Activated CD4-positive, alpha-beta T cell treated with anti-CD3 and anti-CD28 coated beads, Interleukin-10, Interleukin-2, amounts not matched to agents 100 ng/mL and 50 ng/mL, durations not matched to agents 16 hours and 8 hours (primary cell): ENCODE measurements at regions not wholly inside any gene's neighbourhood (a gene's known extent, or its start where the extent isn't known, plus 50 kb on each side); places are given as distances from the start of the nearest gene placed in this dataset.

Experiments
- DNase-seq: peaks from one replicate; pipeline ENCODE4 v3.0.0-alpha.2; 2020

DNA sequence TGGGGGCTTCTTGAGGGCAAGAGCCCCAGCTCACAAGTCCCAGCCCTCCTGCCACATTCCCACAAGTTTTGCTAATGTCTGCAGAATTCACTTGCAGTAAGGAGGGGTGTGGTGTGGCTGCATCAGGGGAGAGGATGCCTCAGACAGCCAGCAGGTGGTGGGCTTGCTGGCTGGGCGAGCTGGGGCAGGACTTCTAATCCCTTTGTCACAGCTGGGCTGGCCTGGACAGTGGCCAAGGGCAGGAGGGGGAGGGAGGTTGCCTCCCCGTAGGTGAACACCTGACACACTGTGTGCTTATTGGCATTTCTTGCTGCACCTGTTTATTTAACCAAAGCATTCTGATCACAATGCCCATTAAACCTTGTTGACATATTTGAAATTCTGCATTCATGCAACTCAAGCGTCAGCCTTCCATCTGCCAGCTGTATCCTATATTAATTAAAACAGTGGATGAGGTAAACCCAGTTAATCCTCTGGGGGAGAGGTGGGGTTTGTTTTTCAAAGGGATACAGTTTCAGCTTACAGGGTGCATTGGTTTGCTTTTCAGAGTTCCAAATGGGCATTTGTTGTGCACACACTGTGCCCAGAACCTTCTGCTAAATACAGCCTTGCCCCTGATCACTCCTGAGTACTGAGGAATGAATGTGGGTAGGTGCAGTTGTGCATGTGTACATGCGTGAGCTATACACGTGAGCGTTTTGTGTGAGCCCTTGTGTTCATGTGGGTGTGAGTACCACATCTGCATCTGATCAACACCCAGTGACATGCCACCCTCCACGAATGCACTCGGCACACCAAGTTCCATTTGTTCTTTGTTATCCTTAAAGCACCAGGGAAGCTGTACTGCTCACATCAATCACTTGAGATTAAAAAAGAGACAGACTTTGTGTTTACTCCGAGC is 268.7 kb downstream of the XXYLT1 start:
- peak; percentile 20 for DNase-seq

DNA sequence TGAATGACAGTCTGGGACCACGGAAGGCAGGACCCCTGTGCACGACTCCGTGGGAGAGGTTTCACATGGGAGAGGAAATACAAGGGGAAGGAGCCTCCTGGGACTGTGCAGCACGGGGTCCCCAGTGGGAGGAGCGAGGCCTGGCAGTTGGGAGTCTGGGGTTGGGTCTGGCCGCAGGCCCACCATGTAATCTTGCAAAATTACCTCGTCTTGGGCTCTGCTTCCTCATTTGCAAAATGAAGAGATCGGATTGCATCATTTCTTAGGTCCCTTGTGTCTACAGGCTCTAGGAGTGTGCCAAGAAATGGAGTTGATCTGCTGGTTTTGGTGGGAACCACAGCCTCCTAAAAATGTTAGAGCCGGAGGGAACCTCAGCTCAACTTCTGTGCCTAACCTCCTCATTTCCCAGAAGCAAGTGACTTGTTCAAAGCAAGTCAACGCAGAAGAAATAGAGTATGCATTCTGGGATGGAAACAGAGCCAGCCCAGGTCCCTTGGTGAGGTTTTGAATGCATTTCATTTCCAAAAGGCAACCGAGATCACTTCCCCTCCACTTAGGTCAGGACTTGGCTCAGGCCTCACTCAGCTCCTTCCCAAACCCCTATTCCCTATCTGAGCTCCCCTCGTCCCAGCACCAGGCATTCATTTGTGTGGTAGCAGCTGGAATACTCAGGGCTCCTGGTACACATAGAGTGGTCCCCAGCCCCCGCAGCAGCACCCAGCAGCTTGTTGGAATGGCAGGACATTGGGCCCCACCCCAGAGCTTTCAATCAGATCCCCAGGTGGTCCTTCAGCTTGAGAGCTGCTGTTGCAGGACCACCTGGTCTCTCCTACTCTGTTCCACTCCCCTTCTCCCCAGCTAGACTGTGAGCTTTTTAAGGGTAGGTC is 267.7 kb downstream of the XXYLT1 start:
- DNase-seq: no peak

DNA sequence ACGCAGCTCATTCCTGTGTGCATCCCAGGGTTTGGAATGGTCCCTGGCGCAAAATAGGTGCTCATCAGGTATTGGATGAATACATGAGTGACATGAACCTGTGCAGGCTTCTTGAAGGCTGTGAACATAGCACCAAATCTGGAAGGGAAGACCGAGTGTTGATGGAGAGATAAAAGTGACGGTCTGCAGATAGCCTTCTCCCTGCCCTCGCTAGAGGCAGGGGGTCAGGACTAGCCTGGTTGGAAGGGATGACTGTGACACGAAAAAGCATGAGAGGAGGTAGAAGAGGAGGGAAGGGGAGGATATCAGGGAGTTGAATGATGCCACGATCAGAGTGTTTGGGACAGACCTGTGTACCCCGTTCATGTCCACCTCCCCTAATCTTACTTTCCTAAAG is 267.1 kb downstream of the XXYLT1 start:
- no peak for DNase-seq

DNA sequence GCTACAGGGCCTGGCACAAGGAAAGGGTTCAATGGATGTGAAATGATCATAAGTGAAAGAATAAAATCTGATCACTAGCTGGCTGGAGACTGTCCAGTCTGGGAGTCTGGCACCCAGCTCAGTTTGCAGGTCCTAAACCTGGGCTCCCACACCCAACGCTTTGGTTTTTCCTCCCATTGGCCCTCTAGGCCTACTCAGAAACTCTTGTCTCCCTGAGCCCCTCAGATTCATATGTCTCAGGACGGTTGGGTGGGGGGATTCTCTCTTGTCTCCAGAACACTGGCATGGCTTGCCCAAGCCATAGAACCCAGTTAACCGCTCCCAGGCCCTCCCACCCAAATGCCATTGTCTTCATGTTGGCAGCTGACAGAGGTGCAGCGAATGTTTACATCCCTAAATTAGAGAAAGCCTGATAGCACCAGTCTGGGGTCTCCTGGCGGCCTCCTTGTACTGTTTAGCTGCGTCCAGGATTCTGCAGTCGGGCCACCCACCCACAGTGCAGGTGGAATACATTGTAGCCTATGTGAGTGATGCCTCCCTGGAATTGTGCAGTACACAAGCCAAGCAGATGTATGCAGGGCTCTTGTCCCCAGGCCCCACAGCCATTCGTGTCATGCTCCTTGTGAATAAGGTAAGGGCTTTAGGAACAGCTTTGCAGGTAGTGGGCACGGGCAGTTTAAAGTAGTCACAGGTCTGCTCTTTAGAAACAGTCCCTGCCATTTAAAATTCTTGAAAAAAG is 266.3 kb downstream of the XXYLT1 start:
- DNase-seq: no peak

DNA sequence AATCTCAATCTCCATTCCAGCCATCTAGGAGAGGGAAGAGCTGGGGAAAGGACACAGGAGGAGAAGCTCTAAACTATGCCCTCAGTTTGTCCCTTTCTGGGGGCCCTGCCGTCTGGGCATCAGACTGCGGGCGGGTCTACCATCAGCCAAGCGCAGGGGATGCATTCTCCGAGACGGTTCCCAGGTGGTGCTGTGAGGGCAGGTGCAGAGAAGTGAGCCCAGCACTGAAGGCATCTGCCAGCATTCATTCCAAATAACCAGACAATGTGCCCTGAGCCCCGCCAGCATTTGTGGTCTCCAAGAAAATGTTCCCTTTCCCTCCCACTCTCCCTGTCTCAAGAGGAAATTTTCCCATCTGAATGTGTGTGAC is 265.7 kb downstream of the XXYLT1 start:
- no peak for DNase-seq

DNA sequence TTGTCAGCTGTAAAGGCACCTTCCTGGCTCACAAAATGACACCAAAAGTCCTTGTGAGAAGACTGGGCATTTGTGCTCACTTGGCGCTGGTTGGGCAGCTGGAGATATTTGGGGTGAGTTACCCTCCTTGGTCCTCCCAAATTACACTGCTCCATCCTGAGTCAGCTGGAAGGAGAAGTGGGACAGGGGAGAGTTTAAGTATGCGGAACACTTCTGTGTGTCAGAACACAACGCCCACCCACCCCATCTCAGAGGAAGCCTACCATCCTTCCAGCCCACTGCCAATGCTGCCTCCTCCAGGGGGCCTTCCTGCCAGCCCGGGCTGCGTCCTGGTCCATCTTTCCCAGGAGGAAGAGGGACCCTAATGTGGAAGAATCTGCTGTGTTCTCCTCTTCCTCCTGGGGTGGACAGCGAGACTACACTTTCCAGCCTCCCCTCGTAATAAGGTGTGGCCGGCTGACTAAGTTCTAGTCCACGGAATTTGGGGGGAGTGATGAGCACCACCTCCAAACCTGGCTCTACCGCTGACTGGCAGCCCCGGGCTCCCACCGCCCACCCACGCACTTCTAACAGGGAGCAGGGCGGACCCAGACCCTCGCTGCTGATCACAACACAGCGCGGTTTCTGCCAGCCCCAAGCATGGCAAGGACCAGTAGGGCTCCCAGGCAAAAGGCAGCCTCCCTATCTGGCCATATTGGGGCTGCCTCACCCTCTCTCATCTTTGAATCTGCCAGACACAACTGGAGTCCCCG is 265.0 kb downstream of the XXYLT1 start:
- DNase-seq: no peak

DNA sequence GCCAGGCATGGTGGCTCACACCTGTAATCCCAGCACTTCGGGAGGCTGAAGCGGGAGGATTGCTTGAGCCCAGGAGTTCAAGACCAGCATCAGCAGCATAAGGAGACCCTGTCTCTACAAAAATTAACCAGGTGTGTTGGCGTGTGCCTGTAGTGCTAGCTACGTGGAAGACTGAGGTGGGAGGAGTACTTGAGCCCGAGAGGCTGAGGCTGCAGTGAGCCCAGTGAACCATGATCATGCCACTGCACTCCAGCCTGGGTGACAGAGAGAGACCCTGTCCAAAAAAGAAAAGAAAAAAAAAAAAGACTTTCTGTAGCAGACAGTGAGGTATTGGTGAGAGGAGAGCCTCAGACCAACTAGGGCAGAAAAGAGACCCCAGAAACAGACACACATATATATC is 263.8 kb downstream of the XXYLT1 start:
- no peak for DNase-seq

DNA sequence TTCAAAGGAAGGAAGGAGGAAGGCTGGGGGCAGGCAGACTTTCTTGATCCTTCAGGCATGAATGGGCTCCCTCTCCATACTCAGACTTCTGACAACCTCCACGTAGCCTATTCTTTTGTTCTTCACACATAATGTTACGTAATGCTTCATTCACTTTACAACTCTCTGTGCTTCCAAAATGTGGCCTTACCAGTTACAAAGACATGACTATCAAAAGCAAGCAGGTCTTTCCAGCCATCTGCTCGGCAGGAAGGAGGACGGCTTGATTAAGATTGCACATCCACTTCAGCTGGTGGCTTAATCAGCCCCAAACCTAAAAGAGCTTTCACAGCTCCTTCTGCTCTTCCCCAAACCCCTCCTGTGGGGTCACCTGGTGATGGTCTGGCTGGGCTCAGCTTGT is 263.2 kb downstream of the XXYLT1 start:
- DNase-seq: no peak

DNA sequence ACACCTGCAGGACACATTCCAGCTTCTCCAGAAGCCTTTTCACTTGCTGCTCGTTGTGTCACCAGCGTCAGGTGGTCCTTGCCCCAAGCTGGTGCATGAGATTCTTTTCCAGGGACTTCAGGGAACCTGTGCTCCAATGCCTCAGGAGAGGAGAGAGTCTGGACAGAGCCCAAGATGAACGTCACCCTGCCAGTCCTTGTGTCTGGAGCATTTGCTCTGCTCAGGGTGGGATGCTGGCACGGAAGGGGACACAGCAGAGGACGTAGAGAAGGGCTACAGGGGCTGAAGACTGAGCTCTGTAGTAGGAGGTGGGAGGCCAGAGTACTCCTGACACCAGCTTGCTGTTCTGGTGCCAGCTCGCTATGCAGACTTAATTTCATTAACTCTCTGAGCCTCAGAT is 262.1 kb downstream of the XXYLT1 start:
- DNase-seq: no peak

DNA sequence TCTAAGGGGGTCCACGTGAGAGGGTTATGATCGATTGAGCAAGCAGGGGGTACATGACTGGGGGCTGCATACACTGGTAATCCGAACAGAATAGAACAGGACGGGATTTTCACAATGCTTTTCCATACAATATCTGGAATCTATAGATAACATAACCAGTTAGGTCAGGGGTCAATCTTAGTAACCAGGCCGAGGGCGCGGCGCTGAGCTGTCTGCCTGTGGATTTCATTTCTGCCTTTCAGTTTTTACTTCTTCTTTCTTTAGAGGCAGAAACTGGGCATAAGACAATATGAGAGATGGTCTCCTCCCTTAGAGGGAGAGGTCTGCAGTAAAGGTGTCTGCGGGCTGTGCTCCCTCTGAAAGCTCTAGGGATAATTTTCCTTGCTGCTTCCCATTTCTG is 261.3 kb downstream of the XXYLT1 start:
- no peak for DNase-seq

DNA sequence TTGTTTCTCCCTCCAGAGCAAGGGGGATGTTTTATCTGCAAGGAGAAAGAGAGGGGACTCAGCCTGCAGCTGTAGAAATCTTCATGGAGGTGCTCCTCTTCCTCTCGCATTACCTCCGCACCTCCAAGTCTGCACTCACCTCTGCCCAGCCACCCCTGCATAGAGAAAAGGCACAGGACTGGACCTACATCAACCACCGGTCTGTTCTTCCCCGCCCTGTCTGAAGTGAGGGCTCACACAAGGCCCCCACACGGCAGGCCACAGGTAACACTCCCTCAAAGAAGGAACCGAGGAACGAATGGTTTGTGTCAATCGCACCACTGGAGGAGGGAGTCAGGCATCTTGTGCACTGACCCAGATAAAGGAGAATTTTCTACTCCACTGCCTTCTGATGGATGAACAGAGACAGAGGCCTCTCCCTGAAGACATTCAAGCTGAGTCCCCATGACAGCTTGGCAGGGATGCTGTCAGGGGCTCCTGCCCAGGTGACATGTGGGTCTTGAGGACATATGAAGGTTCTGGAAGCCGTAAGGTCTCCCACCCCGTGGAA is 260.3 kb downstream of the XXYLT1 start:
- DNase-seq: no peak

DNA sequence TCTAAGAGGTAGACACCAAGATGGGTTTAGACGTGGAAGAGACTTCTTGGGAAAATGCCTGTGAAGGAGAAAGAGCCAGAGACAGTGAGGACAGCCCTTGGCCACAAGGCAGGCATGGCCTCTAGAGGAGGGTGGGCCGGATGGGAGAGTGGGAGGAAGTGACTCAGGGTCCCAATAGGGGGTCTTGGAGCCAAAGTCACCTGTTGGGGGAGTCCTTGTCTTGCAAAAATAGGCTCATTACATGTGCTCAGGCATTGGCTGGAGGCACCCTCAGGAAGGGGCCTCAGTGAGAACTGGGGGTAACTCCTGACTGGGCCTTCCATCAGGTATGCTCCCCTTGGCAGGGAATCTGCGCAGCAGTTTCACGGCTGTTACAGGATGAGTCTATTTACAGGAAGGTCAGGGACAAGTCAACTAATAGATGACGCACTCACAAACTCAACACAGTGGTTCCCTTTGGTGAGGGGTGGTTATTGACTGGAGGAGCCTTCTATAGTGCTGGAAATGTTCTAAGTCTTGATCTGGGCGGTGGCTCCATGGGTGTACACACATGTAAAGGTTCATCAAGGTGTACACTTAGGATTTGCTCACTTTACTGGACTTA is 259.6 kb downstream of the XXYLT1 start:
- DNase-seq: no peak

DNA sequence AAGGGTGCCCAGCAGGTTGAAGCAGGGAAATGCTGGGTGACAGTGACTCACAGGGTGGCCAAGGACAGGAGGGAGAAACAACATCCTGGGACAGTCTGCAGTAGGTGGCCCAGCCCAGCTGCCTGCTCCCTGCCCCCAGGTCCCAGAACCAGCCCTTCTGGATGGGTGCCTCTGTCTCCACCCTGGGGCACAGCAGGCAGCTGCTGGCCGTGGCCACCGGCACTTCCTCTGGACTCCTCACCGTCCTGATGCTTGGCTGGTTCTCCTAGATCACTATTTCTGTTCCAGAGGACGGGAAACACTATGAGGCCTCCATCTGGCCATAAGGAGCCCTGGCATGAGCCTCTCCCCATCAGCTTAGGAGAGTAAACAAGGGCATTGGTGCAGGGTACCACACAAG is 258.9 kb downstream of the XXYLT1 start:
- DNase-seq: no peak

DNA sequence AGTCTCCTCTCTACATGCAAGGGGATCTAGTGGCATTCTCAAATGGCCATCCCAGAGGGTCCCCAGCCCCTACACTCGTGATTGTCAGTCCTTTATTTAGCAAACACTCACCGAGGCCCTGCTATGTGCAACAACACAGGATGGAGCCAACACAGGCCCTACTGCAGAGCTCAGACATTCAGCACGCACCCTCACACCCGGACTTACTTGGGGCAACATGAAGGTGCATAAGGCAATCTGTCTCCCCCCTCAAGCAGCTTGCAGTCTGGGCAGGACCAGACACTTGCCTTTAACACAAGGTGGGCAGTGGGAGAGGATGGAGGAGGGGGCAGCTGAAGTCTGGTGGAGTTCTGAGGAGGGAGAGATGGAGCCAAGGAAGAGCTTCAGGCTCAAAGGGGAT is 258.4 kb downstream of the XXYLT1 start:
- DNase-seq: no peak

DNA sequence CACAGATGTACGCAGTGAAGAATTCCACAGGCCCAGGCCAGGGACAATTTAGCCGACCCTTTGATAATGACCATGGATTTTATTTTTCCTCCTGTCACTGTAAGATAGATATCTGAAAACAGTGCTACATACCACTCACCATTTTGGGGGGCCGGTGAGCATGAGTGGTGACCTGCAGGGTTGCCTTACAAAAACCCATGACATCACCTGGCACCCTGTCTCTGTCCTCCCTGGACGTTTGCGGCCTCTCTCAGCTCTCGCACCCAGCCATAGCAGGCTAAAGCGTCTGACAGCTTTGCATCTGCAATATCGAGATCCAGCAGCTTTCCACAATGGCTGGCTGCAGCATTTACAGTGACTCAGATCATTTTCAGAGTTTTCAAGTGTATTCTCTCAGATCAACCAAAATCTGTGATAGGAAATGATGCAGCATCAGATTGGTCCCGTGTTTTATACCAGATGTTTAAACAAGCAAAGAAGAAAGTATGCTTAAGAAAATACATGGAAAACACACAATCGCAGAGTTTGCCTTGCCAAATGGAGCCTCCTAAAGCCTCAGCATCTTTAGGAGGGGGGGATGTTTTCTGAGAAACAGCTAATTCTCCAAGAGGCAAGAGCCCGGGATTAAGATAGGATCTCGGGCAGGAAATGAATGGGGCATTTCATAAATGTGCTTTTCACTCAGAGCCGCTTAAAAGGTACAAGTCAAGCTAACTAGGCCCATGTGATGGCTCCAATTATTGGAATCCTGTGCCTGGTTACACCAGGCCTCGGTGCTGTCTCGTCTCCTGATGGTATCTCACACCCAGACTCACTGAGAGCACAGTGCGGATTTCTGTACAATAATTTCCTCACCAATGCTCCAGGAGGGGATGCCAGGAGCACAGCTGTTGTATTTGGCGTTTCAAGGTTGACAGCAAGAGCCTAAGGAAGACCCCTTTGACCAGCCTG is 257.3 kb downstream of the XXYLT1 start:
- no peak for DNase-seq

DNA sequence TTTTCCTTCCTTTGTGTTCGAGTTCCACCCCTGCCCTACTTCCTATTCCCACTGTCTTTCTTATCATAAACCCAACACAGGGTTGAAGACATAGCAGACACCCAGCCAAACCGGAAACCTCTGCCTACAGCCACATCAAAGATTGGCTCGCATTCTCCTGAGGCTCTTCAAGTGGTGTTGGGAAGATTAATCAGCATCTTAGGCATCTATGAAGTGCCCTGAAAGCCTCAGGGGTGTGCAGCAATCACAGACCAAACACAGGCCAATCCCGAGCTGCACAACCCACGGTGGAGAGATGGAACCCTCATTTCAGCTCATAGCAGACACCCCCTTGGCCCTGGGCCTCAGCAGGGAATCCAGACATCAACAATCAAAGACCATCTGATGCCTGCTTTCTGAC is 255.9 kb downstream of the XXYLT1 start:
- DNase-seq: no peak

DNA sequence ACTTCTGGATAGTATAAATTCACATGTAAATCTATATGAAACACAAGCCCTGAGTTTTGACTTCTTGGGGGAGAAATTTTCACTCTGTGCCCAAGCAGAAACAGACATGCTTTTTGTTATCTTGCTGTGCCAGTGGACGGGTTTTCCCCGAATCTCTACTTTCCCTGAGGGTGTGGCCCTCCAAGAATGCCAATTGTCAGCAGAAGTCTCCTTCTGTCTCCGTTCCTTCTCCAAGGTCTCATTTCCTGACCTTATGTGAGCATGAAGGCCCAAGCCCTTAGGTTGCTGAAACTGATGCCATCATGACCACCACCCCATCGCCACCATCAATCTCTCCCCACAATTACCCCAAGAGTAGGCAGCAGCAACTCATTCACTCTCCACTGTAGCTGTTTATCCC is 253.8 kb downstream of the XXYLT1 start:
- no peak for DNase-seq
